ENCODE measurements at regions not wholly inside any gene's neighbourhood (a gene's known extent, or its start where the extent isn't known, plus 50 kb on each side); places are given as distances from the start of the nearest gene placed in this dataset.

DNA sequence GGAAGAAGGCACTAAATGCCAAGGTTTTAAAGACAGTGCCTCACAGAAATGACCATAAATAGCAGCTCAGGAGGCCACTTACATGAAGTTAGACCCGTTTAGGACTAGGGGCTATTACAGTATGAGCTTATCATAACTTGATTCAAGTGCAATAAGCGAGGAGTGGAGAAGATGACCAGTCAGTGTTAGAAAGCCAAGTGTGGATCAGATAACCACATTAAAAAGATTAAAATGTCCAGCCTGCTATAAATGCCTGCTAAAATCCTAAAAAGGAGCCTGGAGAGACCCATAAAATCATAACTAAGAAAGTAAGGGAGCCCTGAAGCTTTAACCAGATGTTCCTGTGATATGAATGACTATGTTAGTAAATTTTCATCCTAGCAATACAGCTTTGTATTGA is 117.5 kb upstream of the ZNF521 start:
- DNase-seq: no peak

GRCh38 chr18:25467226-25467987 is 115.4 kb upstream of the ZNF521 start:
- DNase-seq: no peak

DNA sequence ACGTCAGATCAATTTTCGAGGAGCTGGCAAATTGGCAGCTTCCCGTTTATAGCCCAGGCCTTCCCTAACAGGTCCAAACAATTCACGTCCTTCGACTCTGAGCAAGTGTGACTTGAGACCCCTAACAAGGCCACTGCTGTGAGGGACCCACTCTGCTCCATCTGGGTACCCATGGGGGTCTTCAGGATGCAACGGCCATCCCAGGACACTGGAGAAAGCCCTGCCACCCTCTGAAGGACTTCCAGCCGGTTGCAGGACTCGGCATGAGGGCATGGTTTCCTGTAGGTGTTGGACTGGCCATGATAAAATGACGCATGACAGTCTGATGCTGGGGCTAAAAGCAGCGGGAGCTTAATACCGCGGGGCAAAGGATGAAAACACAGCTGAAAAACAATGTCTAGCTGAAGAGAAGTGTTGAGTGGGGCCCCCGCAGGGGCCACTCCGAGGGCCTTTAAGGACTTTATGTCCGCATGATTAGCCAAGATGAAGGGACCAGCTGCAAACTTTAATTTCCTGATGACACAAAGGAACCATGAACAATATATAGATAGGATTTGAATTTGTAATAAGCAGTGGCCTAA is 113.3 kb upstream of the ZNF521 start:
- DNase-seq: no peak

DNA sequence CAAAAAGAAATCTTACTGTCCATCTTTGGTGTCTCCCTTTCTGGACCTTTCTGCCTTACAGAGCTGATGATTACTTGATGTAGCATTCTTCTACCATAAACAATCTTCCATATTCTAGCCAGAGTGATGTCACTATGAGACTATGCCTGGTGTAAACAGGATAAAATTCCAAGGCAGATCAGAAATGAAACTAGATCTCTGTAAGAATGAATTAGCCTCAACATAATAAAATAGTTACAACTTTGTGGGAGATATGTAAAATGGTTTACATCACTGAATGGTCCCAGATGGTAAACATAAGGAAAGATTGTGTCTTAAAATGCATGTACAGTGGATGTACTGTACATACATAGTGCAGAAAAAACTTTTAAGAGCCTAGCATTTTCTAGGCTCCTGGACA is 112.3 kb upstream of the ZNF521 start:
- DNase-seq: no peak

- no peak for DNase-seq
Observed at GRCh38 chr18:25463726-25464125, 111.8 kb upstream of the ZNF521 start.

- DNase-seq: no peak
Observed at GRCh38 chr18:25459814-25460213, 107.8 kb upstream of the ZNF521 start.

DNA sequence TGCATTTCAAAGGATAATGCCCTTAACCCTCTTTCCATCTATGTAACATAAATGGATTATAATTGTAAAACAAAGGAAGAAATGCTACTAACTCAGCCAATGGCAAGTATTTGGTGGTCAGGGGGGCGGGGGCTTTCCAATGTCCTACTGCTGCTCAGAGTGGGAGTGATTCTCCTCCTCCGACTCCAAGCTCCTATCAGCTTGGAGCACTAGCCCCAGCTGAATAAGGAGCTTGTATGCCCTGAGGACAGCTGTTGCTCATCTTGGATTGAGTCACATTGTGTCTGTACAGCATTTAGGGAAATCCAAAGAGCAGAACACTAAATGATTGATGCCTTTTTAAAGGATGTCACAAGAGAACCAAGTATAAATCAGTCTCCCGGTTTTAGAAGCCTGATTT is 105.6 kb upstream of the ZNF521 start:
- DNase-seq: no peak

GRCh38 chr18:25457126-25457525 is 105.2 kb upstream of the ZNF521 start:
- DNase-seq: no peak

- DNase-seq: no peak
Observed at GRCh38 chr18:25456334-25457010, 104.5 kb upstream of the ZNF521 start.

GRCh38 chr18:25455646-25456045 is 103.7 kb upstream of the ZNF521 start:
- DNase-seq: no peak

GRCh38 chr18:25455159-25455558 is 103.2 kb upstream of the ZNF521 start:
- no peak for DNase-seq

DNA sequence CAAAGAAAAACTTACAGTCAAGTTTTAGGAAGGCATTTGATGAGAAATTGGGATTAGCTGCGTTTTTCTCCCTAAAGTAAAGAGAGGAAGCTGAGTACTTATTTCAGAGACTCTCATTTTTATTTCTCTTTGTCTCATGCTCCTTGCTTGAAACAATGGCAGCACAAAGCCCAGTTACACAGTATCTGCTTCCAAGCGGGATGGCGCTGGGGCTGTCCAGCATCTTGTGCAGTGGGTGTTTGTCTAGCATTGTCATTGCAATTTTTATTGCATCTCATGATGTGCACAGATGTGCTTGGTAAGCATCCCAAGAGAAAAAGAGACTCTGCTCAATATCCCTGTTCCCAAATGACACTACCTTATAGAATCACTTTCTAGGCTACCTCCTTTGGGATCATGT is 102.8 kb upstream of the ZNF521 start:
- no peak for DNase-seq

GRCh38 chr18:25454270-25454659 is 102.3 kb upstream of the ZNF521 start:
- no peak for DNase-seq

DNA sequence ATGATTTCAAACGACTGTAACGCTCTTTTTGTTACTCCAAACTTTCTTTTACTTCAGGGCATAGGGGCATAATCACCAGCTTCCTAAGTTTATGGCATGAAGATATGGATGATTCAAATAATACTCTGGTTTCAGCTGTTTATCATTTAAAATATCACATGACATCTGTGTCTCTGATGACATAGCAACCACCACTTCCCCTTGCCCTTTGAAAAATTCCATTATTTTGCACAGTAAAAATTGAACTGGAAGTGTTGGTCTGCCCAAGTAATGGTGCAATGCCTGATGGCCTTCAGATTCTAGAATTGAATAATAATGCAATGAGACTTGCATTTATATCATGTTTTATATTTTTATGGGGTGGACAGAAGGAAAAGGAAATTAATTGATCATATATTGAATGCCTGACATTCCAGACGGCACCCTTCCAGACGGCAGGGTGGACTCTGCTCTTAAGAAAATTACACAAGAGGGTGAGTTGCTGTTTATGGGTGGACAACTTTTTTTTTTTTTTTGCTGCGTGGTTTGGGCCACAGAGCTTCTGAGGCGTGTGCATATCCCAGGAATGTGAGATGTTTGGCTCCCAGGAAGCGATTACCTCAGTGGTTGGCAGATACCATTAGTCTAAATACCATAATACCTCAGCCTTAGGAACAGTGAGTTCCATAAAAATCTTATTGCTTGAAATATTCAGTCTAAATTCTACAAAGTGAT is 101.7 kb upstream of the ZNF521 start:
- no peak for DNase-seq

DNA sequence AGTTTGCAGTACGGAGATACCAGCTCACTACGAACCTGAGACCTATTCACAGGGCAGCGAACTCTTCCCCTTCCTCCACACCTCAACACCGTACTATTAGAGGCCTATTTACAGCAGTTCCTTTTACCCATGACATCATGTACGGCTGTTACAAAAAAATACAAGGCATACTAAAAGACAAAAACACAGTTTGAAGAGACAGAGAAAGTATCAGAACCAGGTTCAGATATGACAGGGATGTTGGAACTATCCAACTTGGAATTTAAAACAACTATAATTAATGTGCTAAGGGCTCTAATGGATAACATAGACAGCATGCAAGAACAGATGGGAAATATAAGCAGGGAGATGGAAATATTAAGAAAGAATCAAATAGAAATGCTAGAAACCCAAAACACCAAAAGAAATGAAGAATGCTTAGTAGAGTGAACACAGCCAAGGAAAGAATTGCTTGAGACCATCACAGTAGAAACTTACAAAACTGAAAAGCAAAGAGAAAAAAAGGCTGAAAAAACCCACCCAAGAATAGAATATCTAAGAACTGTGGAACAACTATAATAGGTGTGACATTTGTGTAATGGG is 99.2 kb upstream of the ZNF521 start:
- no peak for DNase-seq

DNA sequence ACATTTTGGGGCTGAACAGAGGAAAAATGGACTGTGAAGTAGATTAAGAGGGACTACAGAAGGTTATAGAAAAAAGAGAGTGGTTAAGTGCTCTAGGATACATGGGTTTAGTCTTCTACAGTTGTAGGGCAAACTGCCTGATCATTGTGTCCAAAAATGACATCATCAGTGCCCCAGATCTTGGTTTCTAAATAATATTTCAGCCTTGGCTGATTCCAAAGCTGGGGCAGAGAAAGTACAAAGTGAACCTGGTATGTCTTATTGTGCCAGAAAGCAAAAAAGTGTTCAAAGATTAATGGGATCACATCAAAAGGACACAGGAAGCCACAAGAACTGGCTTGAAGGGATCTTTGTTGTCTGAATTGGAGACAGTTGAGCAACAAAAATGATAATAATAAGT is 97.1 kb upstream of the ZNF521 start:
- no peak for DNase-seq

- DNase-seq: no peak
Observed at GRCh38 chr18:25446972-25447371, 95.0 kb upstream of the ZNF521 start.

DNA sequence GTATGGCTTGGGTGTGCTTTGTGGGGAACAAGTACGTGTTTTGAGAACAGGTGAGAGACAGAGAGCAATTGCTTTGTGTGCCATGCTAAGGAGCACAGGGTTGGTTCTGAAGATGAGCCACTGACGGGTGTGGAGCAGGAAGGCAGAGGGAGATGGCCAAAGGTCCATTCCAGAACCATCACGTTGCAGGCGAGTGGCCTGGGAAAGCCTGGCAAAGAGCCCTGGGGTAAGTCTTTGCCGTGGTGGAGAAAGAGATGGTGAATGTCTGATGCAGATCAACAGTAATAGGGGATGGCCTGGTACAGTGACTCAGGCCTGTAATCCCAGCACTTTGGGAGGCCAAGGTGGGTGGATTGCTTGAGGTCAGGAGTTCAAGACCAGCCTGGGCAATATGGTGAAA is 93.5 kb upstream of the ZNF521 start:
- DNase-seq: no peak

- DNase-seq: no peak
Observed at GRCh38 chr18:25443776-25444175, 91.8 kb upstream of the ZNF521 start.

DNA sequence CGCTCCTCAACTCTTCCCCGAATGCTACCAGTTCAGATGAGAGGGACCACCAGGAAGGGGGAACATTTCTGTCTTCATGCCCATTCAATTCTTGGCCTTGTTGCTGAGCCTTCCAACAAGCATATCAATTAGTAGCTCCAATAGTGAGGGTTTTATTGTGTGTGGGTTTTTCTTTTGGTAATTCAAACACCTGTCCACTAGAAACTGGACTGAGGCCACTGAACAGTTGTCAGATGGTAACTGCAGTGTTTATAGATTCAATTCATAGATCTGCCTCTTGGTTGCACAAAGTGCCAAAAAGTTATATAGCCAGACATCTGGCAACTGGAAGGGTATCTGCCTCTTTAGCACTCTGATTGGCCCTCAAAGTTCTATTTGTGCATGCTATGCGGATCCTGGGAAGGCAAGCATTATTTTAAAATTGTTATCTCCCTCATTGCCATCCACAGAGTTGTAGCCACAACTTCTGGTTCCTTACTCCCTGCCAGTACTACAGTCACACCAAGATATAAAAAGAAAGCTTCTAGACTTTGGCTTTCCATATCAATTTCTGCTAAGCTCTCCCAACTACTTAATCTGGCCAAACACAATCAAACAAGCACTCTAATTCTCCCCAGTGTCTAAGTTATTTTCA is 83.3 kb upstream of the ZNF521 start:
- DNase-seq: no peak

DNA sequence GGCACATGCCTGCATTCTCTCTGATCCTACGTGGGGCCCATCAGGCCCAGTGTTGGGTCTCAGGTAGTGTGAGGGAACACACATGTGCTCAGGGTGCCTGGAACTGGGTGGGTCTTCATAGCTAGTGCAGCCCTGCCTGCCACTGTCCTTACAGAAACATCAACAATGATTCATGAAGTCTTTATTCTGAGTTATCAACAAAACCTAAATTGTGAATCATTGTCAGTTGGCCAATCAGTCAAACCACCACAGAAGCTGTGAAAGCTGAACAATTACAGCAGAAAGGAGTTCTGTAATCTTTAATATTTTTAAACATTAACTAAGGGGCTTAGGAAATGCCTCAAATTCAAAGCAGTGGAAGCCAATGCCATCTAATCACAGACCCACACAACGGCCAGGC is 82.8 kb upstream of the ZNF521 start:
- no peak for DNase-seq

- no peak for DNase-seq
Observed at GRCh38 chr18:25433590-25433989, 81.6 kb upstream of the ZNF521 start.

DNA sequence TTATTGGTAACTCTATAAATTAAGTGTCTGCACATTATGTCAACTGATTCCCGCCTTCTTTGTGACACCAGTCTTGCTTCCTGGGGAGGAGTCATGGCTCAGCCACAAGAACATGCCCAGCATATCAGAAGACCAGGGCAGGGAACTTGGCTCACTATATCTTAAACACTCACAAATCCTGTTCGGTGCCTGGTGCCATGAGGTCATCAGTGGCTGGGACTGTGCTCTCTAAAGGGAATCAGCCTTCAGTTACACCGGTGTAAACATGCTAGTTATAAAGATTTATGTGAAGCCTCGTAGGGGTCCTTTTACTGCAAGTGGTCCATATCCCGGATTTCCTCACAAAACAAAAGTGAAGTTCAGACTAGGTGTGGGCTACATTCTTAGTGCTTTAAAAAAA is 73.1 kb upstream of the ZNF521 start:
- DNase-seq: no peak

Data from activated CD4-positive, alpha-beta T cell treated with anti-CD3 and anti-CD28 coated beads, Interleukin-2, Interleukin-6, amounts not matched to agents 100 ng/mL and 50 ng/mL, durations not matched to agents 16 hours and 8 hours (primary cell).